ENCODE measurements at regions not wholly inside any gene's neighbourhood (a gene's known extent, or its start where the extent isn't known, plus 50 kb on each side); places are given as distances from the start of the nearest gene placed in this dataset.

DNA sequence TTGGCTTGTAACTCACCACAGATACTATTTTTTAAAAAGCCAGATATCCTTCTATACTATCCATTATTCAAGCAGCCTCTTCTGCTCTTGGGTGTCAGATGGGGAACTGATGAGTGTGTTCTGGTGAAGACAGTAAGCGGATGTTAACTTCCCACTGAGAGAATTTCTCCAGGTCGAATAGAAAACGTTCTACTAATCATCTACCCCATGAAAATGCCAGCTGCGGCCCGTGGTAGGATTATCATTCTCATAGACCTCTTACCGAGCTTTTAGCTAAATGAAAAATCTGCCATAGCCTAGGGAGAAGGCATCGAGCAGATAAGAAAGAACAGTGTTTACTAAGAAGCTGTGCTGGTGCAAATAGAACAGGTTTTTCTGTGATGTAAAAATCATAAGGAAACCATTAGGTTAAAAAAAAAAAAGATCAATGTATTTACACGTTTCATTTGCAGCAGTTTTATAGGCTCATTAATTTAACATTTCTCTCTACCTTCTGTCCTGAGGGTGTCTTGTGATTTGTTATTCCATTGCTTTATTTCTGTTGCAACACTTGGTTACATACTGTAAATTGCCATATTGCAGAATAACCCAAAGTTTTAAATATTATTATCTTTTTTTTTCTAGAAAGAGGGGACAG lies 1521.5 kb upstream of the ZEB2 start (continued):
- TF ChIP-seq, protein P1, sequence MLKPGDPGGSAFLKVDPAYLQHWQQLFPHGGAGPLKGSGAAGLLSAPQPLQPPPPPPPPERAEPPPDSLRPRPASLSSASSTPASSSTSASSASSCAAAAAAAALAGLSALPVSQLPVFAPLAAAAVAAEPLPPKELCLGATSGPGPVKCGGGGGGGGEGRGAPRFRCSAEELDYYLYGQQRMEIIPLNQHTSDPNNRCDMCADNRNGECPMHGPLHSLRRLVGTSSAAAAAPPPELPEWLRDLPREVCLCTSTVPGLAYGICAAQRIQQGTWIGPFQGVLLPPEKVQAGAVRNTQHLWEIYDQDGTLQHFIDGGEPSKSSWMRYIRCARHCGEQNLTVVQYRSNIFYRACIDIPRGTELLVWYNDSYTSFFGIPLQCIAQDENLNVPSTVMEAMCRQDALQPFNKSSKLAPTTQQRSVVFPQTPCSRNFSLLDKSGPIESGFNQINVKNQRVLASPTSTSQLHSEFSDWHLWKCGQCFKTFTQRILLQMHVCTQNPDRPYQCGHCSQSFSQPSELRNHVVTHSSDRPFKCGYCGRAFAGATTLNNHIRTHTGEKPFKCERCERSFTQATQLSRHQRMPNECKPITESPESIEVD (tag by site-specific recombination; IDR thresholded peaks at IDR 0.05) = peak; percentile 73
- no peak for TF ChIP-seq ZNF292 (tag by site-specific recombination; IDR thresholded peaks at IDR 0.05; ENCODE audit: borderline replicate concordance, low read depth)
- TF ChIP-seq ZNF549 (tag by site-specific recombination; IDR thresholded peaks at IDR 0.05) = no peak
- TF ChIP-seq ZNF600 (tag by site-specific recombination; IDR thresholded peaks at IDR 0.05) = no peak
- TF ChIP-seq ZNF341 (tag by site-specific recombination; IDR thresholded peaks at IDR 0.05; ENCODE audit: low read depth) = no peak
- TF ChIP-seq, protein P2, sequence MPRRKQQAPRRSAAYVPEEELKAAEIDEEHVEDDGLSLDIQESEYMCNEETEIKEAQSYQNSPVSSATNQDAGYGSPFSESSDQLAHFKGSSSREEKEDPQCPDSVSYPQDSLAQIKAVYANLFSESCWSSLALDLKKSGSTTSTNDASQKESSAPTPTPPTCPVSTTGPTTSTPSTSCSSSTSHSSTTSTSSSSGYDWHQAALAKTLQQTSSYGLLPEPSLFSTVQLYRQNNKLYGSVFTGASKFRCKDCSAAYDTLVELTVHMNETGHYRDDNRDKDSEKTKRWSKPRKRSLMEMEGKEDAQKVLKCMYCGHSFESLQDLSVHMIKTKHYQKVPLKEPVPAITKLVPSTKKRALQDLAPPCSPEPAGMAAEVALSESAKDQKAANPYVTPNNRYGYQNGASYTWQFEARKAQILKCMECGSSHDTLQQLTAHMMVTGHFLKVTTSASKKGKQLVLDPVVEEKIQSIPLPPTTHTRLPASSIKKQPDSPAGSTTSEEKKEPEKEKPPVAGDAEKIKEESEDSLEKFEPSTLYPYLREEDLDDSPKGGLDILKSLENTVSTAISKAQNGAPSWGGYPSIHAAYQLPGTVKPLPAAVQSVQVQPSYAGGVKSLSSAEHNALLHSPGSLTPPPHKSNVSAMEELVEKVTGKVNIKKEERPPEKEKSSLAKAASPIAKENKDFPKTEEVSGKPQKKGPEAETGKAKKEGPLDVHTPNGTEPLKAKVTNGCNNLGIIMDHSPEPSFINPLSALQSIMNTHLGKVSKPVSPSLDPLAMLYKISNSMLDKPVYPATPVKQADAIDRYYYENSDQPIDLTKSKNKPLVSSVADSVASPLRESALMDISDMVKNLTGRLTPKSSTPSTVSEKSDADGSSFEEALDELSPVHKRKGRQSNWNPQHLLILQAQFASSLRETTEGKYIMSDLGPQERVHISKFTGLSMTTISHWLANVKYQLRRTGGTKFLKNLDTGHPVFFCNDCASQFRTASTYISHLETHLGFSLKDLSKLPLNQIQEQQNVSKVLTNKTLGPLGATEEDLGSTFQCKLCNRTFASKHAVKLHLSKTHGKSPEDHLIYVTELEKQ (tag by site-specific recombination; IDR thresholded peaks at IDR 0.05; ENCODE audit: borderline replicate concordance) = no peak
- no peak for TF ChIP-seq ZSCAN30 (tag by site-specific recombination; IDR thresholded peaks at IDR 0.05)
- TF ChIP-seq, protein P3, sequence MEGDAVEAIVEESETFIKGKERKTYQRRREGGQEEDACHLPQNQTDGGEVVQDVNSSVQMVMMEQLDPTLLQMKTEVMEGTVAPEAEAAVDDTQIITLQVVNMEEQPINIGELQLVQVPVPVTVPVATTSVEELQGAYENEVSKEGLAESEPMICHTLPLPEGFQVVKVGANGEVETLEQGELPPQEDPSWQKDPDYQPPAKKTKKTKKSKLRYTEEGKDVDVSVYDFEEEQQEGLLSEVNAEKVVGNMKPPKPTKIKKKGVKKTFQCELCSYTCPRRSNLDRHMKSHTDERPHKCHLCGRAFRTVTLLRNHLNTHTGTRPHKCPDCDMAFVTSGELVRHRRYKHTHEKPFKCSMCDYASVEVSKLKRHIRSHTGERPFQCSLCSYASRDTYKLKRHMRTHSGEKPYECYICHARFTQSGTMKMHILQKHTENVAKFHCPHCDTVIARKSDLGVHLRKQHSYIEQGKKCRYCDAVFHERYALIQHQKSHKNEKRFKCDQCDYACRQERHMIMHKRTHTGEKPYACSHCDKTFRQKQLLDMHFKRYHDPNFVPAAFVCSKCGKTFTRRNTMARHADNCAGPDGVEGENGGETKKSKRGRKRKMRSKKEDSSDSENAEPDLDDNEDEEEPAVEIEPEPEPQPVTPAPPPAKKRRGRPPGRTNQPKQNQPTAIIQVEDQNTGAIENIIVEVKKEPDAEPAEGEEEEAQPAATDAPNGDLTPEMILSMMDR (tag by site-specific recombination; IDR thresholded peaks at IDR 0.05) = no peak
- TF ChIP-seq ZBTB1 (tag by site-specific recombination; IDR thresholded peaks at IDR 0.05) = no peak
- TF ChIP-seq ZNF16 (tag by site-specific recombination; IDR thresholded peaks at IDR 0.05; ENCODE audit: low read depth) = no peak
- TF ChIP-seq, protein P4, sequence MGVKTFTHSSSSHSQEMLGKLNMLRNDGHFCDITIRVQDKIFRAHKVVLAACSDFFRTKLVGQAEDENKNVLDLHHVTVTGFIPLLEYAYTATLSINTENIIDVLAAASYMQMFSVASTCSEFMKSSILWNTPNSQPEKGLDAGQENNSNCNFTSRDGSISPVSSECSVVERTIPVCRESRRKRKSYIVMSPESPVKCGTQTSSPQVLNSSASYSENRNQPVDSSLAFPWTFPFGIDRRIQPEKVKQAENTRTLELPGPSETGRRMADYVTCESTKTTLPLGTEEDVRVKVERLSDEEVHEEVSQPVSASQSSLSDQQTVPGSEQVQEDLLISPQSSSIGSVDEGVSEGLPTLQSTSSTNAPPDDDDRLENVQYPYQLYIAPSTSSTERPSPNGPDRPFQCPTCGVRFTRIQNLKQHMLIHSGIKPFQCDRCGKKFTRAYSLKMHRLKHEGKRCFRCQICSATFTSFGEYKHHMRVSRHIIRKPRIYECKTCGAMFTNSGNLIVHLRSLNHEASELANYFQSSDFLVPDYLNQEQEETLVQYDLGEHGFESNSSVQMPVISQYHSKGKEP (tag by site-specific recombination; IDR thresholded peaks at IDR 0.05) = 0 out of 2 replicates have a peak, but pooled peaks have one; percentile 35
- no peak for TF ChIP-seq TRIM28 (IDR thresholded peaks at IDR 0.05; ENCODE audit: borderline replicate concordance, low read length)
- TF ChIP-seq ZNF19 (tag by site-specific recombination; IDR thresholded peaks at IDR 0.05; ENCODE audit: low read depth) = no peak
- TF ChIP-seq ZNF2 (tag by site-specific recombination; IDR thresholded peaks at IDR 0.05) = no peak
- TF ChIP-seq, protein P5, sequence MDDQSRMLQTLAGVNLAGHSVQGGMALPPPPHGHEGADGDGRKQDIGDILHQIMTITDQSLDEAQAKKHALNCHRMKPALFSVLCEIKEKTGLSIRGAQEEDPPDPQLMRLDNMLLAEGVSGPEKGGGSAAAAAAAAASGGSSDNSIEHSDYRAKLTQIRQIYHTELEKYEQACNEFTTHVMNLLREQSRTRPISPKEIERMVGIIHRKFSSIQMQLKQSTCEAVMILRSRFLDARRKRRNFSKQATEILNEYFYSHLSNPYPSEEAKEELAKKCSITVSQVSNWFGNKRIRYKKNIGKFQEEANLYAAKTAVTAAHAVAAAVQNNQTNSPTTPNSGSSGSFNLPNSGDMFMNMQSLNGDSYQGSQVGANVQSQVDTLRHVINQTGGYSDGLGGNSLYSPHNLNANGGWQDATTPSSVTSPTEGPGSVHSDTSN (CRISPR knock-in tag; IDR thresholded peaks at IDR 0.05) = no peak
- TF ChIP-seq ZNF529 (tag by site-specific recombination; IDR thresholded peaks at IDR 0.05; ENCODE audit: insufficient replicate concordance) = no peak
- no peak for TF ChIP-seq IKZF3 (tag by site-specific recombination; IDR thresholded peaks at IDR 0.05)
- 0 out of 2 replicates have a peak, but pooled peaks have one; percentile 35 for TF ChIP-seq ZNF843 (tag by site-specific recombination; IDR thresholded peaks at IDR 0.05)
- no peak for TF ChIP-seq ZNF423 (tag by site-specific recombination; IDR thresholded peaks at IDR 0.05)
- TF ChIP-seq, protein P6, sequence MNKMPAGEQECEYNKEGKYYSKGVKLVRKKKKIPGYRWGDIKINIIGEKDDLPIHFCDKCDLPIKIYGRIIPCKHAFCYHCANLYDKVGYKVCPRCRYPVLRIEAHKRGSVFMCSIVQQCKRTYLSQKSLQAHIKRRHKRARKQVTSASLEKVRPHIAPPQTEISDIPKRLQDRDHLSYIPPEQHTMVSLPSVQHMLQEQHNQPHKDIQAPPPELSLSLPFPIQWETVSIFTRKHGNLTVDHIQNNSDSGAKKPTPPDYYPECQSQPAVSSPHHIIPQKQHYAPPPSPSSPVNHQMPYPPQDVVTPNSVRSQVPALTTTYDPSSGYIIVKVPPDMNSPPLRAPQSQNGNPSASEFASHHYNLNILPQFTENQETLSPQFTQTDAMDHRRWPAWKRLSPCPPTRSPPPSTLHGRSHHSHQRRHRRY (tag by site-specific recombination; IDR thresholded peaks at IDR 0.05) = no peak
- TF ChIP-seq, protein P7, sequence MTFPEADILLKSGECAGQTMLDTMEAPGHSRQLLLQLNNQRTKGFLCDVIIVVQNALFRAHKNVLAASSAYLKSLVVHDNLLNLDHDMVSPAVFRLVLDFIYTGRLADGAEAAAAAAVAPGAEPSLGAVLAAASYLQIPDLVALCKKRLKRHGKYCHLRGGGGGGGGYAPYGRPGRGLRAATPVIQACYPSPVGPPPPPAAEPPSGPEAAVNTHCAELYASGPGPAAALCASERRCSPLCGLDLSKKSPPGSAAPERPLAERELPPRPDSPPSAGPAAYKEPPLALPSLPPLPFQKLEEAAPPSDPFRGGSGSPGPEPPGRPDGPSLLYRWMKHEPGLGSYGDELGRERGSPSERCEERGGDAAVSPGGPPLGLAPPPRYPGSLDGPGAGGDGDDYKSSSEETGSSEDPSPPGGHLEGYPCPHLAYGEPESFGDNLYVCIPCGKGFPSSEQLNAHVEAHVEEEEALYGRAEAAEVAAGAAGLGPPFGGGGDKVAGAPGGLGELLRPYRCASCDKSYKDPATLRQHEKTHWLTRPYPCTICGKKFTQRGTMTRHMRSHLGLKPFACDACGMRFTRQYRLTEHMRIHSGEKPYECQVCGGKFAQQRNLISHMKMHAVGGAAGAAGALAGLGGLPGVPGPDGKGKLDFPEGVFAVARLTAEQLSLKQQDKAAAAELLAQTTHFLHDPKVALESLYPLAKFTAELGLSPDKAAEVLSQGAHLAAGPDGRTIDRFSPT (tag by site-specific recombination; IDR thresholded peaks at IDR 0.05) = no peak
- TF ChIP-seq SCRT1 (tag by site-specific recombination; IDR thresholded peaks at IDR 0.05; ENCODE audit: borderline replicate concordance) = 0 out of 2 replicates have a peak, but pooled peaks have one; percentile 19

Measured in HEK293 (cell line).